ENCODE measurements at regions not wholly inside any gene's neighbourhood (a gene's known extent, or its start where the extent isn't known, plus 50 kb on each side); places are given as distances from the start of the nearest gene placed in this dataset.

DNA sequence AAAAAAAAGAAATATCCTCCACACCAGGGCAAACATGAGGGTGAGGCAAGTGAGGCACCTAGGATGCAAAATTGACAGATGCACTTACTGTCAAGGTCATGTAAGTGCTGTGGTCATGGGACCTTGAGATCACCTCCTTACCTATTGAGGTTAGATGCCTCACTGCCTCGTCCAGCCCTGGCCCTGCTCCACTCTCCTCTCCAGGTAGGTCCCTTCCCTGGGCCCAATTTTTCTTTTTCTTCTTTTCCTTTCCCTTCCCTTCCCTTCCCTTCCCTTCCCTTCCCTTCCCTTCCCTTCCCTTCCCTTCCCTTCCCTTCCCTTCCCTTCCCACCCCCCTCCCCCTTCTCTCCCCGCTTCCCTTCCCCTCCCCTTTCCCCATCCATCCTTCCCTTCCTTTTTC is 71.1 kb upstream of the DLG1 start:
- no peak overlapping the region for H3K4me3 ChIP-seq (ENCODE audit: low read length)
- no peak for DNase-seq
- Mint-ChIP-seq H3K27ac (no peak overlapping the region), H3K36me3 (no peaks in the 10 kb centered on the region), H3K4me1 (no peaks in the 10 kb centered on the region), H3K4me3 (no peak overlapping the region), H3K27me3 (peaks cover 23 to 47% of the 10 kb centered on the region in 2 donors), H3K9me3 (no peaks in the 10 kb centered on the region)
- H3K27me3 ChIP-seq (ENCODE audit: insufficient read depth, low read length, poor library complexity, severe bottlenecking) = peaks cover 4% of the 10 kb centered on the region
- POLR2A ChIA-PET = no interaction called here
- no peaks in the 10 kb centered on the region for H3K9me3 ChIP-seq (ENCODE audit: low read length)
- H3K27ac ChIP-seq (ENCODE audit: low read depth, low read length) = no peak overlapping the region
- H3K4me1 ChIP-seq (ENCODE audit: insufficient read depth, low read length) = no peaks in the 10 kb centered on the region
- no peaks in the 10 kb centered on the region for H3K36me3 ChIP-seq (ENCODE audit: insufficient read depth, low read length)
- CTCF ChIA-PET = no interaction called here

DNA sequence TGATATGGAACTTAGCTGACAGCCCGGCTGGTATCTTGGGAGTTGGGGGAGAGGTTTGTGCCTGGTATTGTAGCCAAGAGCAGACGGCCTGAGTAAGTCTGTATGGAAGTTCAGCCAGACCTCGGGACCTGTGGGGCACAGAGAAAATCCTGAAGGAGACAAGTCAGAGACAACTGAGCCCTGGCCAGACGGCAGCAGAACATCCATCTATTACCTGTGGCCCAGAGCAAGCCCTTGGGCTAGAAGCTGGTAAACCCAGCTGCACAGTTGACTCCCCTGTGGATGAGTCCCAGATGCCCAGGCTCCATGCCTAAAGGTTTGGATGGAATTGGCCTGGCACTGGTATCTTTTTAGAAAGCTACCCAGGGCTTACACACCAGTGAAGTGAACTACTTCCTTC is 70.4 kb upstream of the DLG1 start:
- H3K27me3 Mint-ChIP-seq = peaks cover 24 to 53% of the 10 kb centered on the region in 2 donors
- no peak for DNase-seq
- no peak overlapping the region for H3K4me3 Mint-ChIP-seq
- H3K36me3 Mint-ChIP-seq = no peaks in the 10 kb centered on the region
- ChIA-PET CTCF (no interaction called here), POLR2A (no interaction called here)
- H3K4me1 Mint-ChIP-seq = no peaks in the 10 kb centered on the region
- Histone ChIP-seq H3K27me3 (ENCODE audit: insufficient read depth, low read length, poor library complexity, severe bottlenecking) (peaks cover 4% of the 10 kb centered on the region), H3K9me3 (ENCODE audit: low read length) (no peaks in the 10 kb centered on the region), H3K27ac (ENCODE audit: low read depth, low read length) (no peak overlapping the region), H3K36me3 (ENCODE audit: insufficient read depth, low read length) (no peaks in the 10 kb centered on the region), H3K4me1 (ENCODE audit: insufficient read depth, low read length) (no peaks in the 10 kb centered on the region), H3K4me3 (ENCODE audit: low read length) (no peak overlapping the region)
- peak overlapping the region in 1 of 8 donors; percentile 80 for H3K27ac Mint-ChIP-seq
- no peaks in the 10 kb centered on the region for H3K9me3 Mint-ChIP-seq

GRCh38 chr3:197368330-197368729 is 69.9 kb upstream of the DLG1 start:
- Mint-ChIP-seq H3K4me3 (no peak overlapping the region), H3K9me3 (no peaks in the 10 kb centered on the region), H3K4me1 (no peaks in the 10 kb centered on the region), H3K27ac (peak overlapping the region in 1 of 8 donors; percentile 80), H3K27me3 (peaks cover 29 to 54% of the 10 kb centered on the region in 2 donors), H3K36me3 (no peaks in the 10 kb centered on the region)
- Histone ChIP-seq H3K27ac (ENCODE audit: low read depth, low read length) (no peak overlapping the region), H3K36me3 (ENCODE audit: insufficient read depth, low read length) (no peaks in the 10 kb centered on the region), H3K9me3 (ENCODE audit: low read length) (no peaks in the 10 kb centered on the region), H3K4me1 (ENCODE audit: insufficient read depth, low read length) (no peaks in the 10 kb centered on the region), H3K27me3 (ENCODE audit: insufficient read depth, low read length, poor library complexity, severe bottlenecking) (peaks cover 4% of the 10 kb centered on the region), H3K4me3 (ENCODE audit: low read length) (no peak overlapping the region)
- ChIA-PET POLR2A (no interaction called here), CTCF (no interaction called here)
- no peak for DNase-seq

GRCh38 chr3:197367081-197367780 is 68.8 kb upstream of the DLG1 start:
- Mint-ChIP-seq H3K4me3 (no peak overlapping the region), H3K36me3 (no peaks in the 10 kb centered on the region), H3K9me3 (no peaks in the 10 kb centered on the region), H3K27ac (peak overlapping the region in 1 of 8 donors; percentile 31), H3K27me3 (peaks cover 23 to 46% of the 10 kb centered on the region in 2 donors), H3K4me1 (no peaks in the 10 kb centered on the region)
- ChIA-PET CTCF (no interaction called here), POLR2A (no interaction called here)
- H3K4me3 ChIP-seq (ENCODE audit: low read length) = no peak overlapping the region
- peaks cover 4% of the 10 kb centered on the region for H3K27me3 ChIP-seq (ENCODE audit: insufficient read depth, low read length, poor library complexity, severe bottlenecking)
- DNase-seq = no peak
- H3K27ac ChIP-seq (ENCODE audit: low read depth, low read length) = no peak overlapping the region
- no peaks in the 10 kb centered on the region for H3K9me3 ChIP-seq (ENCODE audit: low read length)
- H3K36me3 ChIP-seq (ENCODE audit: insufficient read depth, low read length) = no peaks in the 10 kb centered on the region
- H3K4me1 ChIP-seq (ENCODE audit: insufficient read depth, low read length) = no peaks in the 10 kb centered on the region

DNA sequence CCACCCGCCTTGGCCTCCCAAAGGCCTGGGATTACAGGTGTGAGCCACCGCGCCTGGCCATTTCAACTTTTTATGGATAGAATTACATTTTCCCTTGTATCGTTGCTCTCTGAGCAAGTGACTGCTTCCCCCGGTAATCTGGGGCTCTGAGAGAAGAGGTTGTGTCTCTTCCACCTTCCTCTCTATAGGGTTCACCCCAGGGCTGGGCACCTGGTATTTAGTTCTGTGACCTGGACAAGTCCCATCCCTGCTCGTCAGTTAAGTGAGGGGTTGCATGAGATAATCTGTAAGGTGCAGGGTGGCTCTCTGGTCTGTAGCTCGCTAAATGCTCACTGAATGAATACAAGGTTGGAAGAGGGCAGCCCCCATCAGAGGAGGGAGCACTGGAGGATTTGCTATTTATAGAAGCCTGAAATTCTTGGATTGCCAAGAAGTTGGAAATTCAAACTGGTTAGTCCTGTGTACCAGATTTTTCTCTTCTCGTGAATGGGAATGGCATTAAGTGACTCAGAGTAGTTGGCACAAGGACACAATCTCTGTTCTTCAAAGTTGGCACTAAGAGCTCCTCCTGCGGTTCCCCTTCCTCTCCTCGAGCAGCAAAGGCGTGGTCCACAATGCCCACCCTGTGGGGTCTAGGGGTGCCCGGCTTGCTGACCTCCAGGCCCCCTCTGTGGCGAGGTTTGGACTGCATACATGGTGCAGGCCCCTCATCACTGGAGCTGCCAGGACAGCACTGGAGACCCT is 68.1 kb upstream of the DLG1 start:
- Mint-ChIP-seq H3K27ac (no peak overlapping the region), H3K4me3 (no peak overlapping the region), H3K4me1 (no peaks in the 10 kb centered on the region), H3K36me3 (no peaks in the 10 kb centered on the region), H3K27me3 (peaks cover 23 to 38% of the 10 kb centered on the region in 2 donors), H3K9me3 (peaks cover 0 to 1% (median under 1%) of the 10 kb centered on the region in 5 donors)
- H3K27ac ChIP-seq (ENCODE audit: low read depth, low read length) = no peak overlapping the region
- no peaks in the 10 kb centered on the region for H3K4me1 ChIP-seq (ENCODE audit: insufficient read depth, low read length)
- H3K27me3 ChIP-seq (ENCODE audit: insufficient read depth, low read length, poor library complexity, severe bottlenecking) = peaks cover 4% of the 10 kb centered on the region
- ChIA-PET CTCF (no interaction called here), POLR2A (no interaction called here)
- no peak overlapping the region for H3K4me3 ChIP-seq (ENCODE audit: low read length)
- H3K36me3 ChIP-seq (ENCODE audit: insufficient read depth, low read length) = no peaks in the 10 kb centered on the region
- H3K9me3 ChIP-seq (ENCODE audit: low read length) = no peaks in the 10 kb centered on the region
- DNase-seq = no peak

- Mint-ChIP-seq H3K27me3 (peaks cover 26 to 41% of the 10 kb centered on the region in 2 donors), H3K4me3 (no peak overlapping the region), H3K27ac (no peak overlapping the region), H3K36me3 (peaks cover 0 to 8% (median 3%) of the 10 kb centered on the region in 3 donors), H3K4me1 (no peaks in the 10 kb centered on the region), H3K9me3 (peaks cover 5 to 8% (median 6%) of the 10 kb centered on the region in 5 donors)
- Histone ChIP-seq H3K27ac (ENCODE audit: low read depth, low read length) (no peak overlapping the region), H3K36me3 (ENCODE audit: insufficient read depth, low read length) (no peaks in the 10 kb centered on the region), H3K4me3 (ENCODE audit: low read length) (no peak overlapping the region), H3K4me1 (ENCODE audit: insufficient read depth, low read length) (no peaks in the 10 kb centered on the region), H3K27me3 (ENCODE audit: insufficient read depth, low read length, poor library complexity, severe bottlenecking) (peaks cover 4% of the 10 kb centered on the region), H3K9me3 (ENCODE audit: low read length) (no peaks in the 10 kb centered on the region)
- ChIA-PET CTCF (no interaction called here), POLR2A (no interaction called here)
- no peak for DNase-seq
Measured at GRCh38 chr3:197365586-197365985, 67.2 kb upstream of the DLG1 start.

DNA sequence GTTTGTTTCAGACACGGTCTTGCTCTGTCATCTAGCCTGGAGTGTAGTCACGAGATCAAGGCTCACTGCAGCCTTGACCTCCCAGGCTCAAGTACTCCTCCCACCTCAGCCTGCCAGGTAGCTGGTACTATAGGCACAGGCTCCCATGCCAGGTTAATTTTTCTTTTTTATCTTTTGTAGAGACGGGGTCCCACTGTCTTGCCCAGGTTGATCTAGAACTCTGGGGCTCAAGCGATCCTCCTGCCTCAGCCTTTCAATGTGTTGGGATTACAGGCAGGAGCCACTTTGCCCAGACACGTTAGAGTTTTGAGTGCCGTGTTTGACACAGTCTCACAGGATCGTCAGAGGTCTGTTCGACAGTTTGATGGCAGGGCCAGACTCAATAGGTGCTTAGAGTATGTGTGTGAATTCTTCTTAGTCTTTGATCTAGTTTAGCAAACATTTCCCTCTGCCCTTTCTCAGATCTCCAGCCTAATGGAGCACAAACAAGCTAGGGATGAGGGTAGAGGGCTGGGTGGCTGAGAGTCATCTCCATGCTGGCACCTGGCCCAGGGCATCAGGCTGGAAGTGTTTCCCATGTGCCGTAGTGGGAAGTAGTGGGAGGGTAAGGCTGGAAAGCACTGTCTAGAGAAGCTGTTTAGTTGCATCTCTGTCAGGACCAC is 66.1 kb upstream of the DLG1 start:
- no peak for DNase-seq
- H3K4me1 ChIP-seq (ENCODE audit: insufficient read depth, low read length) = no peaks in the 10 kb centered on the region
- no peak overlapping the region for H3K4me3 ChIP-seq (ENCODE audit: low read length)
- Mint-ChIP-seq H3K36me3 (peaks cover 0 to 17% (median 6%) of the 10 kb centered on the region in 3 donors), H3K4me1 (no peaks in the 10 kb centered on the region), H3K9me3 (peaks cover 9 to 18% (median 16%) of the 10 kb centered on the region in 5 donors), H3K27ac (peak overlapping the region in 1 of 8 donors; percentile 16), H3K27me3 (peaks cover 26 to 41% of the 10 kb centered on the region in 2 donors), H3K4me3 (no peak overlapping the region)
- POLR2A ChIA-PET = no interaction called here
- H3K9me3 ChIP-seq (ENCODE audit: low read length) = no peaks in the 10 kb centered on the region
- CTCF ChIA-PET = no interaction called here
- H3K36me3 ChIP-seq (ENCODE audit: insufficient read depth, low read length) = no peaks in the 10 kb centered on the region
- no peak overlapping the region for H3K27ac ChIP-seq (ENCODE audit: low read depth, low read length)
- H3K27me3 ChIP-seq (ENCODE audit: insufficient read depth, low read length, poor library complexity, severe bottlenecking) = peaks cover 4% of the 10 kb centered on the region

All from CD8-positive, alpha-beta memory T cell (primary cell).